ENCODE measurements at regions not wholly inside any gene's neighbourhood (a gene's known extent, or its start where the extent isn't known, plus 50 kb on each side); places are given as distances from the start of the nearest gene placed in this dataset.

DNA sequence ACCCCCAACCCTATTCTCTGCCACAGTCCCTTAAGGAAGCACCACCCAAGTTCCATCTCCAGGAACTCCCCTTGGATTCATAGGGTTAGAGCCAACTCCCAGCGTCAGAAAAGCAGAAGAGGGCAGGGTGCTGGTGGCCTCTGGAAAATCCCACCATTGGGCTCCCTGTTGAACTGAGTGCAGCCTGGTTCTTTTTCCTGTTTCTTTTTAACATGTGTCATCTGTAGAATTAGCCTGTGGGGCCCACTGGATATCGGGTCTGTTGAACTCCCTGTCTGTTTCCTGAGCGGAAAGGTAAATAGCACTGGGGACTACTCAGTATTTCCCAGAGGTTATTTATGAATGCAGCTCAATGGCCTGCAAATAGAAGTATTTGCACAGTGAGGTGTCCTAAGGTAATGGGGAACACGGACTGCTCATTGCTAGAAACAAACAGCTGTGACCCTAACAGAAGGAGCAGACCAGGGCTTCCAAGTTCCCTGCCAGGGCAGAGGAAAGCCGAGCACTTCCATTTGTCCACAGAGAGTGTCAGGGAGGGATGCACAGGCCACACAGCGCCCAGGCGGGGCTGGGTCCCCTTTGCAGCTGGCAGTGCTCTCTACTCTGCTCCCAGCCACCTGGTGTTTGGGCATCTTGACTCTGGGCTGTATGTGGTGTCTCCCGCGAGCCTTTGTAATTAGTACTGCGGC is 102.6 kb downstream of the FHDC1 start:
- TF ChIP-seq, protein P1, sequence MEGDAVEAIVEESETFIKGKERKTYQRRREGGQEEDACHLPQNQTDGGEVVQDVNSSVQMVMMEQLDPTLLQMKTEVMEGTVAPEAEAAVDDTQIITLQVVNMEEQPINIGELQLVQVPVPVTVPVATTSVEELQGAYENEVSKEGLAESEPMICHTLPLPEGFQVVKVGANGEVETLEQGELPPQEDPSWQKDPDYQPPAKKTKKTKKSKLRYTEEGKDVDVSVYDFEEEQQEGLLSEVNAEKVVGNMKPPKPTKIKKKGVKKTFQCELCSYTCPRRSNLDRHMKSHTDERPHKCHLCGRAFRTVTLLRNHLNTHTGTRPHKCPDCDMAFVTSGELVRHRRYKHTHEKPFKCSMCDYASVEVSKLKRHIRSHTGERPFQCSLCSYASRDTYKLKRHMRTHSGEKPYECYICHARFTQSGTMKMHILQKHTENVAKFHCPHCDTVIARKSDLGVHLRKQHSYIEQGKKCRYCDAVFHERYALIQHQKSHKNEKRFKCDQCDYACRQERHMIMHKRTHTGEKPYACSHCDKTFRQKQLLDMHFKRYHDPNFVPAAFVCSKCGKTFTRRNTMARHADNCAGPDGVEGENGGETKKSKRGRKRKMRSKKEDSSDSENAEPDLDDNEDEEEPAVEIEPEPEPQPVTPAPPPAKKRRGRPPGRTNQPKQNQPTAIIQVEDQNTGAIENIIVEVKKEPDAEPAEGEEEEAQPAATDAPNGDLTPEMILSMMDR (IDR thresholded peaks at IDR 0.05; ENCODE audit: insufficient read depth, low read depth, low read length), result no peak
- no peak for TF ChIP-seq EZH2 (IDR thresholded peaks at IDR 0.05; ENCODE audit: insufficient read depth, low read length)

All from astrocyte (in vitro differentiated cells and primary cell).